ENCODE measurements at regions not wholly inside any gene's neighbourhood (a gene's known extent, or its start where the extent isn't known, plus 50 kb on each side); places are given as distances from the start of the nearest gene placed in this dataset.
"Not testable (repeated sequence)": the region's sequence is repeated elsewhere in the genome, so short reads cannot be mapped to it uniquely, and the experiment has no call there.

GRCh38 chr2:84236288-84236687 lies 222.8 kb downstream of the SUCLG1 start:
- no peaks in the 10 kb centered on the region for H3K4me1 Mint-ChIP-seq
- no peaks in the 10 kb centered on the region for H3K9me3 Mint-ChIP-seq
- H3K27me3 Mint-ChIP-seq, result peaks cover 4 to 13% (median 9%) of the 10 kb centered on the region in 5 donors
- no peak for DNase-seq
- POLR2A ChIA-PET, result no interaction called here
- no peak overlapping the region for H3K4me3 Mint-ChIP-seq
- H3K27ac Mint-ChIP-seq, result no peak overlapping the region
- no peak for ATAC-seq
- no peaks in the 10 kb centered on the region for H3K36me3 Mint-ChIP-seq

- no peak for DNase-seq
- no peak for ATAC-seq
- H3K27ac Mint-ChIP-seq, result no peak overlapping the region
- POLR2A ChIA-PET, result no interaction called here
- H3K27me3 Mint-ChIP-seq, result peaks cover 2 to 13% (median 4%) of the 10 kb centered on the region in 5 donors
- no peaks in the 10 kb centered on the region for H3K4me1 Mint-ChIP-seq
- H3K4me3 Mint-ChIP-seq, result no peak overlapping the region
- H3K36me3 Mint-ChIP-seq, result no peaks in the 10 kb centered on the region
- no peaks in the 10 kb centered on the region for H3K9me3 Mint-ChIP-seq
Observed at GRCh38 chr2:84234103-84234502, 225.0 kb downstream of the SUCLG1 start.

- Mint-ChIP-seq H3K9me3 (peaks cover 0 to 12% (median 2%) of the 10 kb centered on the region in 9 donors), H3K4me1 (no peaks in the 10 kb centered on the region), H3K36me3 (peaks cover 0 to 6% (median 0%) of the 10 kb centered on the region in 3 donors), H3K4me3 (no peak overlapping the region), H3K27me3 (peaks cover 2 to 8% (median 4%) of the 10 kb centered on the region in 5 donors), H3K27ac (no peak overlapping the region)
- ATAC-seq (no peak), DNase-seq (no peak)
- POLR2A ChIA-PET, result no interaction called here
Observed at GRCh38 chr2:84231478-84231877, 227.6 kb downstream of the SUCLG1 start.

- POLR2A ChIA-PET, result no interaction called here
- Mint-ChIP-seq H3K4me3 (no peak overlapping the region), H3K27ac (no peak overlapping the region), H3K4me1 (peaks cover 0 to 4% (median 0%) of the 10 kb centered on the region in 4 donors), H3K27me3 (peaks cover 7 to 40% (median 12%) of the 10 kb centered on the region in 5 donors), H3K9me3 (peaks cover 0 to 25% (median 9%) of the 10 kb centered on the region in 9 donors), H3K36me3 (peaks cover 0 to 6% (median 1%) of the 10 kb centered on the region in 3 donors)
- DNase-seq (no peak), ATAC-seq (no peak)
Observed at GRCh38 chr2:84224121-84224520, 235.0 kb downstream of the SUCLG1 start.

GRCh38 chr2:84223191-84223590 lies 235.9 kb downstream of the SUCLG1 start:
- Mint-ChIP-seq H3K36me3 (peaks cover 0 to 1% (median 0%) of the 10 kb centered on the region in 3 donors), H3K27ac (peak overlapping the region in 1 of 10 donors; percentile 2)
- no peak for ATAC-seq

GRCh38 chr2:84221102-84221501 lies 238.0 kb downstream of the SUCLG1 start:
- H3K4me3 Mint-ChIP-seq, DNase-seq, H3K36me3 Mint-ChIP-seq, ATAC-seq, H3K27ac Mint-ChIP-seq, POLR2A ChIA-PET, H3K4me1 Mint-ChIP-seq: not testable (repeated sequence)
- peaks cover 0 to 10% (median 4%) of the 10 kb centered on the region in 9 donors for H3K9me3 Mint-ChIP-seq
- peaks cover 6 to 32% (median 10%) of the 10 kb centered on the region in 5 donors for H3K27me3 Mint-ChIP-seq

More at GRCh38 chr2:84223191-84223590, 235.9 kb downstream of the SUCLG1 start:
- H3K4me1 Mint-ChIP-seq, result peaks cover 0 to 4% (median 0%) of the 10 kb centered on the region in 4 donors
- no peak overlapping the region for H3K4me3 Mint-ChIP-seq
- no peak for DNase-seq
- POLR2A ChIA-PET, result no interaction called here
- H3K9me3 Mint-ChIP-seq, result peaks cover 0 to 21% (median 9%) of the 10 kb centered on the region in 9 donors
- H3K27me3 Mint-ChIP-seq, result peaks cover 6 to 40% (median 12%) of the 10 kb centered on the region in 5 donors

- ATAC-seq, result no peak
- Mint-ChIP-seq H3K9me3 (no peaks in the 10 kb centered on the region), H3K27ac (no peak overlapping the region), H3K36me3 (peaks cover 0 to 1% (median 0%) of the 10 kb centered on the region in 3 donors), H3K4me1 (peaks cover 0 to 3% (median 0%) of the 10 kb centered on the region in 4 donors), H3K4me3 (no peak overlapping the region), H3K27me3 (peaks cover 6 to 46% (median 7%) of the 10 kb centered on the region in 5 donors)
- POLR2A ChIA-PET, result no interaction called here
- no peak for DNase-seq
Observed at GRCh38 chr2:84217456-84217855, 241.6 kb downstream of the SUCLG1 start.

GRCh38 chr2:84214455-84214854 lies 244.6 kb downstream of the SUCLG1 start:
- Mint-ChIP-seq H3K27ac (no peak overlapping the region), H3K9me3 (no peaks in the 10 kb centered on the region), H3K36me3 (no peaks in the 10 kb centered on the region), H3K27me3 (peaks cover 0 to 56% (median 6%) of the 10 kb centered on the region in 5 donors), H3K4me3 (no peak overlapping the region), H3K4me1 (peaks cover 0 to 3% (median 0%) of the 10 kb centered on the region in 4 donors)
- ATAC-seq (no peak), DNase-seq (no peak)
- POLR2A ChIA-PET, result no interaction called here

- DNase-seq (no peak), ATAC-seq (no peak)
- Mint-ChIP-seq H3K4me3 (no peak overlapping the region), H3K27ac (no peak overlapping the region), H3K36me3 (no peaks in the 10 kb centered on the region), H3K27me3 (peaks cover 8 to 71% (median 14%) of the 10 kb centered on the region in 5 donors), H3K9me3 (no peaks in the 10 kb centered on the region), H3K4me1 (peaks cover 0 to 3% (median 0%) of the 10 kb centered on the region in 4 donors)
- POLR2A ChIA-PET, result no interaction called here
Observed at GRCh38 chr2:84212611-84213314, 246.3 kb downstream of the SUCLG1 start.

GRCh38 chr2:84209941-84210340 lies 249.1 kb downstream of the SUCLG1 start:
- DNase-seq, result no peak
- ATAC-seq, result no peak
- Mint-ChIP-seq H3K4me3 (no peak overlapping the region), H3K27ac (no peak overlapping the region), H3K4me1 (peaks cover 0 to 3% (median 0%) of the 10 kb centered on the region in 4 donors), H3K36me3 (no peaks in the 10 kb centered on the region), H3K27me3 (peaks cover 12 to 76% (median 17%) of the 10 kb centered on the region in 5 donors), H3K9me3 (no peaks in the 10 kb centered on the region)
- POLR2A ChIA-PET, result no interaction called here

- DNase-seq (no peak), ATAC-seq (no peak)
- Mint-ChIP-seq H3K27ac (no peak overlapping the region), H3K27me3 (peaks cover 11 to 42% (median 20%) of the 10 kb centered on the region in 5 donors), H3K4me1 (no peaks in the 10 kb centered on the region), H3K4me3 (no peak overlapping the region), H3K9me3 (peaks cover 0 to 5% (median 0%) of the 10 kb centered on the region in 9 donors), H3K36me3 (no peaks in the 10 kb centered on the region)
- POLR2A ChIA-PET, result no interaction called here
Observed at GRCh38 chr2:84204995-84205394, 254.1 kb downstream of the SUCLG1 start.

GRCh38 chr2:84202166-84202565 lies 256.9 kb downstream of the SUCLG1 start:
- ATAC-seq (no peak), DNase-seq (no peak)
- Mint-ChIP-seq H3K36me3 (no peaks in the 10 kb centered on the region), H3K4me3 (no peak overlapping the region), H3K27me3 (peaks cover 6 to 19% (median 12%) of the 10 kb centered on the region in 5 donors), H3K27ac (no peak overlapping the region), H3K4me1 (no peaks in the 10 kb centered on the region), H3K9me3 (peaks cover 0 to 11% (median 0%) of the 10 kb centered on the region in 9 donors)
- POLR2A ChIA-PET, result no interaction called here

- Mint-ChIP-seq H3K4me1 (no peaks in the 10 kb centered on the region), H3K9me3 (peaks cover 0 to 11% (median 0%) of the 10 kb centered on the region in 9 donors), H3K27ac (no peak overlapping the region), H3K36me3 (no peaks in the 10 kb centered on the region), H3K4me3 (no peak overlapping the region), H3K27me3 (peaks cover 3 to 19% (median 12%) of the 10 kb centered on the region in 5 donors)
- ATAC-seq, result no peak
- no peak for DNase-seq
- POLR2A ChIA-PET, result no interaction called here
Observed at GRCh38 chr2:84201158-84201557, 257.9 kb downstream of the SUCLG1 start.

All from naive thymus-derived CD8-positive, alpha-beta T cell (primary cell).